ENCODE measurements at regions not wholly inside any gene's neighbourhood (a gene's known extent, or its start where the extent isn't known, plus 50 kb on each side); places are given as distances from the start of the nearest gene placed in this dataset.

DNA sequence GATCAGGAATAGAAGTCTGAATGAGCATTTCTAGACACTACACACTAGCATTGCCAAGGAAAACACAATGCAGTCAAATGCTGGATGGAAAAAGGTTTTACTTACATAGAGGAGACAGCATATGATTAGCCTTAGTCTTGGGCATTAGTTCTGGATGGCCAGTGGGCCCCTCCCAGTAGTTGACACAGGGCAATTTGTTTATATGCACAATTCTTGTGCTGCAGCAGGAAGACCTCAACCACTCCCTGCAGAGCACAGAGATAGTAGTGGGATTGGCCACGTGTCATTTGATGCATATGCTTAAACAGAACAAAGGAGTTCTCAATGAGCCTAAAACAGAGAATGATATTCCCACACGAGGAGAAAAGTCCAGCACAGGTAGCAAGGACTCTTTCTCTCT, 1496.2 kb upstream of the CDH6 start:
- no peak for DNase-seq

DNA sequence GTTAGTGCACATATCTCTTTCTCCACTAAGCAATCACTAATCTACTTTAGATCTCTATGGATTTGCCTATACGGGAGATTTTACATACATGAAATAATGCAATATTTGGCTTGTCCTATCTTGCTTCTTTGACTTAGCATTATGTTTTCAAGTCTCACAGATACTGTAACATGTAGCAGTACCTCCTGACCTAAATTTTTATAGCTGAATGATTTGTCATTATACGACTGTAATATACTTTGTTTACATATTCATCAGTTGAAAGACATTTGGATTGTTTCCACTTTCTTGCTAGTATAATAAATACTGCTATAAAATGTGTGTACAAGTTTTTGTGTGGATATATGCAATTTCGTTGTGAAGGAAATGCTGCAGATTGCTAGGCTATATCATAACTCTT, 1520.8 kb upstream of the CDH6 start:
- DNase-seq: no peak

DNA sequence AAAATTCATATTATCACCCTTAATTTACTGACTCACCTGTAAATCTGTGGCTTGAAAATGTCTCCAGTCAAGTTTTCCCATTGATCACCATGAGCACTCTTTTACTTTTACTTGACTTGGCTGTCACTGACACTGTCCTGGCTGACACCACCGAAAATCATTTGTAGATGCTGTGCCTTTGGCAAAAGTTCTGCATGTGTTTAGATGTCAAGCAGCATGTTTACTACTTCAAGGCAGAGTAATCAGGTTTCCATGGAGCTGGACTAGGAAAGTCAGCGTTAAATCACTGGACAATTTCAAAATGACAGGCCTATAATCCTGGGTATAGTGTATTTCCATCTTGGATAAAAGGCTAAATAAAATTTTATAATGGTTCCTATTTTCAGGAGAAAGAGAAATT, 1530.6 kb upstream of the CDH6 start:
- no peak for DNase-seq

DNA sequence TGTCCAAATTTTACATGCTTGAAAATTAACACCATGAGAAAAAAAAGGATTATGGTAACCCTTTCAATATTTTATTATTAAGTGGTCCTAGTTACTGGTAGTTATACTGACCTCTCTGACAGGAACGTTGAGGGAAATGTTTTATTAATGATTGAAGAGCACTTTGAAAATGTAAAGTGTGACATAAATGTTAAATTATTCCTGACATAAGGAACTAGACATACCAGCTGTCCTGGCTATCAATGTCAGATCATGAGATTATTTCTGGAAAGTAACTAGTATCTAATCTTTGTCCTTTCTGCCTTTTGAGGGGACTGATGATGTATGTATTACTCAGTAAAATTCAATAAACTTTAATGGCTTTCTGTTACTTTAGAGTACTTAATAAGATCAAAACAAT, 1538.5 kb upstream of the CDH6 start:
- no peak for DNase-seq

DNA sequence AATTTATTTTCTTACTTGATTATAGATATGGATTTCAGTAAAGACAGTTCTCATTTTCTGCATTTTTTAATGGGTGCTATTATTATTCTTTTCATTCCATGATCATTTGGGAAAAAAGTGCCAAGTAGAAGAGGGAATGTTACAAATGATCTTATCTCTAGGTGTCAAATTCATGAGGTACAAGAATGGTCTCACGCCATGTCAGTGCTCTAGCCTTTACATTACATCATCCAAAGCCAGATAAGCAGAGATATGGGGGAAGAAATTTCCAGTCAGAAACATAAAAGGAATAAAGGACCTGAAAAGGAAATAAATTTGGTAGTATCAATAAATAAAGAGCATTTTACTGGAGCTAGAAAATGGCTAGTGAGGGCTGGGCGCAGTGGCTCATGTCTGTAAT, 1544.2 kb upstream of the CDH6 start:
- DNase-seq: no peak

DNA sequence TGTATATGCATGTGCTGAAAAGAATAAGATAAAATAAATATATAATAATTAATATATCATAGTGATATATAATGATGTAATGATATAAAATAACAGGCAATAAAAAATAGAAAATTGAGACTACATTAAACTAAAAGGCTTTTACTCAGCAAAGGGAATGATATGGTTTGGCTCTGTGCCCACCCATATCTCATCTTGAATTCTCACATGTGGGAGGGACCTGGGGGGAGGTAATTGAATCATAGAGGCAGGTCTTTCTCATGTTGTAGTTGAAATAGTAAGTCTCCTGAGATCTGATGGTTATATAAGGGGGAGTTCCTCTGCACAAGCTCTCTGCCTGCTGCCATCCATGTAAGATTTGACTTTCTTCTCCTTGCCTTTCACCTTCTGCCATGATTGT, 1550.9 kb upstream of the CDH6 start:
- DNase-seq: no peak

DNA sequence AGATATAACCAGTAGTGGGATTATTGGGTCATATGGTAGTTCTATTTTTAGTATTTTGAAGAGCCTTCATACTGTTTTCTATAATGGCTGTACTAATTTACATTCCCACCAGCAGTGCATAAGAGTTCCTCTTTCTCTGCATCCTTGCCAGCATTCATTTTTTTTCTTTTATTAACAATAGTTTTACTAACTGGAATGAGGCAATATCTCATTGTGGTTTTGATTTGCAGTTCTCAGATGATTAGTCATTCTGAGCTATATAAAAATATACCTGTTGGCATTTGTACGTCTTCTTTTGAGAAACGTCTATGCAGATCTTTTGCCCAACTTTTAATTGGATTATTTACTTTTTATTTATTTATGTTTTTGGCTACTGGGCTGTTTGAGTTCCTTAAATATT, 1579.3 kb upstream of the CDH6 start:
- no peak for DNase-seq

DNA sequence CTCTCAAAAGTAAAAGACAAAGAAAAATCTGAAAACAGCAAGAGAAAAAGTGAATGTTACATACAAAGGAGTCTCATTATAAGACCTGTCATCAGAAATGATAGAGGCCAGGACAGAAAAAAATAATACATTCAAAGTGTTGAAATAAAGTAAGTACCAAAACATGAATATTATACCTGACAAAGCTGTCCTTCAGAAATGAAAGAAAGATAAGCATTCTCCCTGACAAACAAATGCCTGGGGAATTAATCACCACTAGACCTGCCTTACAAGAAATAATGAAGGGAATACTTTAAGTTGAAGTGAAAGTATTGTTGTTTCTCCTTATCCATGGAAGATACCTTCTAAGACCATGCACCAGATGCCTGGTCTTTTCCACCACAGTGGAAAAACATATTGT, 1605.2 kb upstream of the CDH6 start:
- no peak for DNase-seq

DNA sequence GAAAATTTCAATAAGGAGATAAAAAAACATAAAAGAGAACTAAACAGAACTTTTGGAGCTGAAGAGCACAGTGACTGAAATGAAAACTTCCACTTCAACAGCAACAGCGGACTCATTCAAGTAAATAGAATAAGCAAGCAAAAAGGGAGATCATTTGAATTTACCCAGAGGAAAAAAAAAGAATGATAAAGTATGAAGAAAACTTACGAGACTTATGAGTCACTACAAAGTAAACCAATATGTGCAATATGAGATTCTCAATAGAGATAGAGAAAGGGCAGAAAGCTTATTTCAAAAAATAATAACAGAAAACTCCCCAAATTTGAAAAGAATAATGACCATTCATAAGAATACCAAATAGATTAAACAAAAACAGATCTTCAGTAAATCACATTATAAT, 1605.7 kb upstream of the CDH6 start:
- no peak for DNase-seq

DNA sequence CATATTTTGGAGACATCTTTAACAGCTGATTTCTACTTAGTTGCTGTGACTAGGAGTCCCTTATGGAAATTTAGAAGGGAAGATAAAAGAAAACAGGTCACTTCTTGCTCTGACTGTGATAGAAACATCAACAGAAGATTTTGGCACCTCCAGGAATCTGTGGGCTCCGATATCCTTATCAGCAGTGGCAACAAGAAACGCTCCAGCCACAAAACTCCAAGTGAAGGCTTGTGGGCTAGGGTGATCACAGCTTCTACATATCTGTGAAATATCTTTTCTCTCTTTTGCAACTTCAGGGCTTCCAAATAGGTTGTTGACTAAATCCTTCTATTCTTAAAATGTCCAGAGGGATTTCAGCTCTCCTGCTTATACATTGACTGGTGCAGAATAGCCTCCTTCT, 1625.5 kb upstream of the CDH6 start:
- DNase-seq: no peak

DNA sequence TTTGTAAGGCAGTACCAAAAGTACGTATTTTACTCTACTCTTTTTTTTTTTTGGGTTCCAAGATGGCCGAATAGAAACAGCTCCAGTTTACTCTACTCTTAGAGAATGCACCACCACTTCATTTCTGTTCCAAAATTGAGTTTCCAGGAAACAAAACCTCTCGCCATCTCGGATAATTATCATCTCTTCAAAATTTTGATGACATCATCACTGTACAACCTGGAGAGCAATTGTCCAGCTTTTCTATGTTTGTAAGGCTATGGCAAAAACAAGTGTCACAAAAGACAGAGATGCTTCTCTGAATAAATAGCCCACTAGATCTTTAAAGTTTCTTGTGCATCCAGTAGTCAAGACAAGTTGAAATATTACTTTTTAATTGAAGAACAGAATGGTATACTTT, 1631.9 kb upstream of the CDH6 start:
- no peak for DNase-seq

DNA sequence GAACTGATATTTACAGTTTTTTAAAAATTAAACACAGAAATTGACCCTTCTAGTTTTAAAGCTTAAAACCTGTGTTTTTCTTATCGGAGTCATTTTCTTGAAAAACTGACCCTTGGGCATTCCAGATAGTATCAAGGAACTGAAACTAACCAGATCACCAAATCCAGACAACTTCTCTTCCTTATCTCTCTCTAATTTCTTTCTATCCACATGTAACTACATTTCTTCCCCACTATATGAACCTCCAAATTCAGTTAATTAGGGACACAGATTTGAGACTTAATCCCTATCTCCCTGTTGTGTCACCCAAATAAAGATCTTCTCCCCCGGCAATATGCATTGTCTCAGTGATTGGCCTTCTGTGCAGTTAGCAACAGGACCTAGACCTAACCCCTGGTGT, 1643.0 kb upstream of the CDH6 start:
- DNase-seq: no peak

DNA sequence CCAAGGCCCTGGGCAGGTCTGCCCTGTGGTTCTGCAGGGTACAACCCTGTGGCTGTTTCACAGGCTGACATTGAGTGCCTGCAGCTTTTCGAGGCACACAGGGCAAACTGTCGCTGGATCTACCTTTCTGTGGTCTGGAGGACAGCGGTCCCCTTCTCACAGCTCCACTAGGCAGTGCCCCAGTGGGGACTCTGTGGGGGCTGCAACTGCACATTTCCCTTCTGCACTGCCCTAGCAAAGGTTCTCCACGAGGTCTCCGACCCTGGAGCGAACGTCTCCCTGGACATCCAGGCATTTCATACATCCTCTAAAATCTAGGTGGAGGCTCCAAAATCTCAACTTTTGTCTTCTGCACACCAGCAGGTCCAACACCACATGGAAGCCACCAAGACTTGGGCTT, 1645.2 kb upstream of the CDH6 start:
- no peak for DNase-seq

DNA sequence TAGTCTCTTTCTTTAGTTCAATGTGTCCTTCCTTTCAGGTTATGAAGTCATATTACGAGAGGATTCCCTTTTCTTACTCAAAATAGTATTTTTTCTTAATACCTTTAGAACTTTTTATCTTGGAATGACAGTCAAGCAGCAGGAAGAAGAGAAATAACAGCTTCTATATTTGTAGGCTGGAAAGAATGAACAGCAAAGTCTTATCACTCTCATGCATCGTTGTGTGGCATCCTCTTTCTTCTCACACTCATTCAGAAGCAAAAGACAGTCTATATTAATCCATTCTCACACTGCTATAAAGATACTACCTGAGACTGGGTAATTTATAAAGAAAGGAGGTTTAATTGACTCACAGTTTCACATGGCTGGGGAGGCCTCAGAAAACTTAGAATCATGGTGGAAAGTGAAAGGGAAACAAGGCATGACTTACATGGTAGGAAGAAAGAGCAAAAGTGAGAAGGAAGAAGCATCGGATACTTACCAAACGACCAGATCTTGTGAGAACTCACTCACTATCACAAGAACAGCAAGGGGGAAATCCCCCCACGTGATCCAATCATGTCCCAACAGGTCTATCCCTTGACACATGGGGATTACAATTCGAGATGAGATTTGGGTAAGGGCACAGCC, 1646.1 kb upstream of the CDH6 start:
- no peak for DNase-seq

DNA sequence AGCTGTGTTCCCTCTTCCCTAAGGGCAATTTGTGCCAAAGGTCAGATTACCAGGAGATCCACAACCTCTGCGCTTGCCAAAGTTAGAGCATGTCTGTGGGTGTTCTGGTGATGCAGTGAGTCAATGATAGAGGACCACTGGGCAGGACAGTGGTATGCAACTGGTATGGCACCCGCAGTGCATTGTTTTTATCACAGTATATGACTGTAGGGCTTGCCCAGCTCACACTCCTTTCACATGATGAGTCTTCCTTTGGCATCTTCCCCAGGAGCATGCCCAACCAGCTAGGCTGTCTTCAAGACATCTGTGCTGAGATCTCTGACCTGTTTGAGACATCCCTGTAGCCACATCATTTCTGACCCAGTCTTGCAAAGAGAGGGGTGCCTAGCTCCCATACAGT, 1650.0 kb upstream of the CDH6 start:
- DNase-seq: no peak

DNA sequence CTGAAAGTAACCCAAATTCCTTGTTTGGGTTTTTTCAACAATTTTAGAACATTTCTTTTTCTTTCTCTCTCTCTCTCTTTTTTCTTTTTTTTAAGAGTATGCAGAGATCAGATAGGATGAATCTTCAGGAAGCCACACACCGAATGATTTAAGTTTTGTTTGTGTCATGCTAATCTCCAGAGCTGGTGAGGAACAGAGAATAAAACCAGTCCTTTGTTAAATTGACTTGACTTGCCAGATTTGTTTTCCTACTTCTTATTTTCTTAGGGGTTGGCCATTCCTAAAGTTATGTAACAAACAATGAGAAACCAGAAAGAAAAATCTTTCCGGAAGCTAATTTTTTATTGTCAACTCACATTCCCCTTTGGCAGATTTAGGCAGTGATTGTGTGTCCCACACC, 1669.3 kb upstream of the CDH6 start:
- DNase-seq: no peak

DNA sequence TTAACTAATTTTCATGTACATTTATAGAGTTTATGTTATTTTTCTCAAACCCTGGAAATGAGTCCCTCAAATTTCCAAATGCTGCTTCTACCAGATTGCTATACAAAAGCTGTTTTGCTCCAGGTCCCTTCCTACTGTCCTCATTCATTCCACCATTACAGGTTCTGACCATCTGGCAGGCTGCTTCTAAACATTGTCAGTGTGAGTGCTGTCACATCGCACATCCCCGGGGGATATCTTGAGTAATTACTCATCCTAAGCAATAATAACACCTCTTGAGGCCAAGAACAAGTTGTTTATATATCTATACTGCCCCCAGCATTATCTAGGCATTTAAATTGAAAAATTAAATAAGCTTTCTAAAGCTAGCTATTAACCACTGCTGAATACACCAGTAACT, 1675.3 kb upstream of the CDH6 start:
- DNase-seq: no peak

DNA sequence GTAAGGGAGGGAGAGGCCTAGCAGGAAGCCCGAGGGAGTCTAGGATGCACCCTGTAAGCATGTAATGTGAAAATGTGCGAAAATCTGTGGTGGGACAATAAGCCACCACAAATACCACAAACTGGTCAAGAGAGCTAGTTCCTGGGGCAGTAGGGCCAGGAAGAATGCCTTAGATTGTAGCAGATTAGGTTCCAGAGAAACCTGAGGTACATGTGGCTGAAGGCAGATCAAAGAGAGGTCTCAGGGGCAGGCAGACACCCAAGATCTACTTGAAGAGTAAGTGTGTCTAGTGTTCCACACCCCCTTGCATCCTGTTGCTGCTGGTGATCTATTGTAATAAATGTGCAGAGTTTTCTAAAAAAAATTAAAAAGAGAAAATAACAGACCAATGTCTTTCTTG, 1677.3 kb upstream of the CDH6 start:
- DNase-seq: no peak

DNA sequence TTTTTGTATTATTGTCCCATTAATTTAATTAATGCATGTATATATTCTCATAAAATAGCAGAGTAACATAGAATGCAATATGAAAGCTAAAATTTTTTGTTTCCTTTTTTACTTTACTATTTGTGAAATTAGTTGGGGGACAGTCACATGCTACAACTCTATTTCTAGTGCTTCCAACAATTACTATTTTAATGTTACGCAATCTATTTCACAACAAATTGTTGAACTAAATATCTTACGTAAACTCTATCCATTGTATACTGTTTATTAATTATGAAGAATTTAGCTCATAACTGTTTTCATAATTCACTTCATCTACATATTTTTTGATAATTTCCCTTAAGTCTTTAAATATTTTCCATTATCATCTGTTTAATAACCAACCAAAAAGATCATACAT, 1685.4 kb upstream of the CDH6 start:
- DNase-seq: no peak

DNA sequence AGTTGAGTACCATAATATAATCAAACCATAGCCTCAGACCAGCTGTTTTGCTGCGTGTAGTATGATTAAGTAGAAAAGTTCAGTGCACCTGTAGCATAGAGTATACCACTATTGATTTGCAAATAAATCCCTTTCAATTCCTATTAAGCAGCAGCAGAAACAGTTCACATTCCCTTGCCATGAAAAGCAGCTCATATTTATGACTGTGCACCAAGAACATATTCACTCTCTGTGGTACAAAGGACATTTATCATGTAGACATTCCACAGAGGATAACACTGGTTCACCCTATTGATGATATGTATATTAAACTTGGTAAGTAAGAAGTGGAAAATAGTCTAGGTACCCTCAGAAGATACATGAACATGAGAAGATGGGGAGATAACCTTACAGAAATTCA, 1689.1 kb upstream of the CDH6 start:
- no peak for DNase-seq

DNA sequence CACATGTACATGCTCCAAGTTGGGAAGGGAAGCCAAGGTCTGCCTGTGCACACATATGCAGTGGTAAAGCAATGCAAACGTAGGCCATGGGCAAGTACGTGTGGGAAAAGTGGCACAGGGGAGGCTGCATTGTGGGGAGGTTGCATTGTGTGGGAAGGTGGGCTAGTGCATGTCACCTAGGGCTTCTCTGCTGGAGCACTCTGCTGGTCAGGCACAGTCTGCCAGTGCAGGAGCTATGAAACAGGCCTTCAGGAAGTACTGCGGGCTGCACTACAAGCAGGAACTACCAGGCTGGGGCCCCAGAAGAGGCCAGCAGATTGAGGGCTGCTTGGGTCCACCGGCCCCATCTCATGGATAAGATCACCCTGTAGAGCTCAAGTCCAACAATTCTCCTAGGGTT, 1694.6 kb upstream of the CDH6 start:
- DNase-seq: no peak

DNA sequence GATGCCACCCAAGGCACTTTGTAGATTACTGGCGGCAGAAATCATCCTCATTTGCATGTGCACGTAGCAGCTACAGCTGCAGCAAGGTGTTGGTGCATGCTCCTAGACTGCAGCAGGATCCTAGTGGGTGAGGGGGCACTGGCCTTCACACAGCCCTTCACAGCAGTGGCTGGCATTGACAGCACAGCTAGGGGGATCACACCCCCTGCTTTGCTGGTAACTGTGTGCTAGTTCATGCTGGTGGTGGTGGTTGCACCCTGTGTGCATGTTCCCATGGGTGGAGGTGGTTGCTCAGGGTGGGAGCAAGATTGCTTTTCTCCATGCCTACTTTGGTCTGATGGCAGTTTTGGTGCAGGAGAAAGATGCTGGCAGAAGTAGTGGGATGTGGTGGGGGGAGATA, 1695.1 kb upstream of the CDH6 start:
- no peak for DNase-seq

DNA sequence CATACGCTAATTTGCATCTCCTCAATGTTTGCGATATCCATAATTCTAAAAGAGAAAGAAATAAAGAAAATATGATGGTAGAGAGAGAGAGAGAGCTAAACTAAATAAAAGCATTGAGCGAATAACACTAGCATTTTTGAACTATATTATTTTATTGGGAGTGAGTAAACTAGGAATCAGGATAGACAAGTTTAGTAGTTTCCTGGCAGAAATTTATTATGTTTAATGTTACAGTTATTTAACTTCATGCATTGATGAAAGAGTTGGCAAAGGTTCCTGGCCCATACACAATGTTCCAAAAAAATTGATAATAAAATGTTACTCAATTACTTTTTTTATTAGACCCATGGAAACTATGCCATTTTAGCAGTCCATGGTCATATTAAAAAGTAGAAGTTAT, 1708.2 kb upstream of the CDH6 start:
- DNase-seq: no peak

DNA sequence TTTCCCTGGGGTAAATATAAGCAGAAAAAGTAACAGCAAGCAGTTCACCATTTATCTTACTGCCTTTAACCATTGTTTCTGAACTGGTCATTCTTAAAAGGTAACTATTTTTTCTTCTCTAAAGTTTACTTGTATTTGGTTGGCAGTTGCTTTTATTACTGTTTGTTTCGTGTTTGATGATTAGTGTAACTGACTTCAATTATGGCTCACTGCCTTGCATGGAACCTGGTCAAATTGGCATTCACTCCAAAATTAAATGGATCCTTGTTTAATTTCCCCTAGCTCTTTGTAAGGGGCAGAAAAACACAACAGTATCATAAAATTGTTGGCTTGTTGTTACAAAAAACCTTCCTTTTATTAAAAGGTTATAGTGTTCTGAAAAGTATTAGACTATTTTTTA, 1723.9 kb upstream of the CDH6 start:
- no peak for DNase-seq

DNA sequence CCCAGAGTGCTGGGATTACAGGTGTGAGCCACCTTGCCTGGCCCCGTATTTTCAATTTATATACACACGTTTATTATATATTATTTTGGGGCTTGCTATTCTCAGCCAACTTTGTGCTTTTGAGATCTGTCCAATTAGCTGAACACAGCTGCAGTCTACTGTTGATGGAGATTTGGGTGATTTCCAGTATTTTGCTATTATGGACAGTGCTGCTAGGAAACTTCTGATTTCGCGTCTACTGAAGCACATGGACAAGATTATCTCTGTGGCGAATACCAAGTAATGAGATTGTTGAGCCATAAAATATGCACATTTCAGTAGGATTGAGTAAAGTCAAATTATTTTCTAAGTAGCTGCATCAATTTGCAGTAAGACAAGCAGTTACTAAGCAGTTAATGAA, 1731.2 kb upstream of the CDH6 start:
- DNase-seq: peak; percentile 59
